ENCODE measurements at regions not wholly inside any gene's neighbourhood (a gene's known extent, or its start where the extent isn't known, plus 50 kb on each side); places are given as distances from the start of the nearest gene placed in this dataset.

- TF ChIP-seq CTCF (IDR thresholded peaks at IDR 0.05) (no peak), POLR2A (IDR thresholded peaks at IDR 0.05) (no peak)
These were observed 239.9 kb downstream of the GASK1B start for GRCh38 chr4:157932936-157933335.

Measured in uterus (tissue), 2 donors.